HG03521 (cell line): ENCODE measurements at regions not wholly inside any gene's neighbourhood (a gene's known extent, or its start where the extent isn't known, plus 50 kb on each side); places are given as distances from the start of the nearest gene placed in this dataset.

ENCODE experiments used
- ATAC-seq: cut with Tn5 transposase; IDR thresholded peaks from one replicate; pipeline ENCODE4 v1.9.1; 2021; ENCODE audit warnings: mild to moderate bottlenecking, moderate library complexity; ENCODE audit not compliant: unreplicated experiment

DNA sequence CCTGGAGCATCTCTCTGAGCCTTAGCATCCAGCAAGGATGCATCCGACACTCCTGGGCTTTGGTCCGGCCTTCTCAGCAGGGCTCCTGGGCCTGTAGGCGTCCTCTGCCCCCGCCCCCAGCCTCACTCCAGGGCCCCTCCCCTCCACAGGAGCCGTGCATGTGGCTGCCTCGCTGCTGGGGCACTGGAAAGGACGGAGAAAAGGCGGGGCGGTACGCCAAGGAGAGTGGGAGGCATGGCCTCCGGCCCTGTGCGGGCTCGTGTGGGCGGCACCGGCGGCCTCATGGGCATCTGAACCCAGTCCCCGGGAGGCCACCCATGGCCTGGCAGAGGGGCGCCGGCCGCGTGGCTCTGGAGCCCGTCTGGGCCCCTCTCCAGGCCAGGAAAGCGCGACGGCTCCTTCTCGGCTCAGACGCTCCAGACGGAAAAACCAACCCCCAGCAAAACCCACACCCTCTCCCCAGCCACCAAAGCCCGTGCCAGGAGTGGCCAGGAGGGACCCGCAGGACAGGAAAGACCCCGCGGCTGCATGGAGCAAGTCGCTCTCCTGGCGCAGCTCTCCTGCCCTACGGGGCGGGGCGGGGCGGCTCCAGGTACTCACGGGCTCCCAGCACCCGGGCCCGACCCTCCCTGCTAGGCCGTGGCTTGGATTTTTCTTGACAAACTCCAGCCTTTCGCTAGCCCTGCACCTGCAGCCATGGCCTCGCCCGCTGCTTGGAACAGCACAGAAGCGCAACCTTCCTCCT, 419.9 kb downstream of the QKI start:
- ATAC-seq: no peak

DNA sequence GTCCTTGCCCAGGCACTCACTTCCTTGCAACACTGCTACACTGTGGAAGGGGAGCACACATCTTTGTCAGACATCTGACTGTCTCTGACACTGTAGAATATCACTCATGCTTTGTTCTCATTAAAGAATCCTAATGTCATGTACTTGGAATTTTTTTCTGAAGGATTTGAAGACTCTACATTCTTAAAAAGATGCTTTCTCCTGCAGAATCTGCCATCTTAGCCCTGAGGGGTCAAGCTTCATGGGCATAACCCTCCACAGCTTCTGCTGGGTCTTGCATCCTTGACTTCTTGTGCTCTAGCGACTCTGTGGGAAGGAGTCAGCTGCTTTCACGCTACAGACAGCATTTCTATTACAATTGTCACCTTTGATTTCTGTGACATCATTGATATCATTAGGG, 417.2 kb downstream of the QKI start:
- no peak for ATAC-seq

DNA sequence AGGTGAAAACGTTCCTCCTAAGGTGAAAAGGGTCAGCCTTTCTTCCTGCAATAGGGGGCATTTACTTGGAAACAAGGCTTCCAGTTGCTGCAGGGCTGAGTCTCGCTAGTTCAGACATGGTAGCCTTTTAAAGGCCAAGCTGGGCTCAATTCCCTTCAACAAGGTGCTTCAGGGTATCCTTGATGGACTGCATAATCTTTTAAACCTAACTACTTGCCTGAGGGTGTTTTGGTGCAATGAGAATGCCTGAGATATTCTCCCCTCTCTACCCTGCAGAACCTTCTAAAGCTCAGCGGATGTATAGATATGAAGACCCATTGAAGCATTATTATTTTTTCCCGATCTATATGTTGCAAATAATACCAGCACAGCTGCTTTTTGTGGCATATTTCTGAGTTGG, 416.1 kb downstream of the QKI start:
- ATAC-seq: no peak

DNA sequence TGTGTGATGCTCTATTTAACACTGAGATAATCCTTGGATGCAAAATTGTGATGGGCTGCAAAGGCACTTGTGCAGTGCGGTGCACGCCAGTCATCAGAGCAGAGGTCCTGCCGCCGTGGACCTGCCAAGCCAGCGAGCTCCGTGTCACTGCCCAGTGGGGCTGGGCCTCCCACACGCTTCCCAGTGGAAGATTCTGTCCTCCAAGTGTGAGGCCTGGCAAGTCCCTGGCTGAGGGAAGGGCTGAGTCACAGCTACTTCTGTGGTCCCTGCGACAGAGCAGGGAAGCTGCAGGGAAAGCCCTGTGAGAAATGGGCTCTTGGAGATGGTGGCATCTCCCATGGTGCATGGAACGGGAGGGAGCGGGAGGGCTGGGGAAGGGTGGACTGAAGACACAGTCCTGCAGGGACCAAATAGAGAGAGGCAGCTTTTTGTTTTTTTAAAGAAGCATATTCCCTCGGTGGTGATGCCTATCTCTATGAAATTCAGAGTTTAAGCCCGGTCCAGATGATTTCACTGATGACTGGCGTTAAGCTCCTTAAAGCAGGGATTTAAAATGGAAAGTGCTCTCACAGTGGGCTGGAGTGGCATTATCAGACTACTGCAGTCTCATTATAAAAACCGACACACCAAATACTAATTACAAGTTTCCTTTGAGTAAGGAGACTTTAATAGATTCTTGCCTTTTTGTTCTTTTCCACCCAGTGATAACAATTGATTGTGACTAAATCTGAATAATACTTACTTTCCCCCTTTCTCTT, 413.7 kb downstream of the QKI start:
- ATAC-seq: no peak

DNA sequence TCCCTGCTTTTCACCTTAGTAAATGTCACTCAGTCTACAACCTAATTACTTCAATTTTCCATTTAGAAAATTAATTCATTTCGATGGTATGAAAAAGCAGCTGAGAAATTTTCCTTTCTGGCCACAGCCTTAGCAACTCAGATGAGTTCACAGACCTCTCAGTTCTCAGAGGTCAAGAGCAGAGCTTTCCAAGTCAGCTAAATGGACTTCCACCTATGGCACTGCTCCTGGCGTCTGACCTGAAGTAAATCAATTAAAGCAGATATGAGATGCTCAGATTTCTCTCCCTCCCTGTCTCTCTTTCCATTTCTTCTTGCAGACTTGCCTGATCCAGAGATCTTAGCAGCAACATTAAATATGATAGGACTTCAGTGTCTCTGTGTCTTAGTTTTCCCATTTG, 412.6 kb downstream of the QKI start:
- no peak for ATAC-seq

DNA sequence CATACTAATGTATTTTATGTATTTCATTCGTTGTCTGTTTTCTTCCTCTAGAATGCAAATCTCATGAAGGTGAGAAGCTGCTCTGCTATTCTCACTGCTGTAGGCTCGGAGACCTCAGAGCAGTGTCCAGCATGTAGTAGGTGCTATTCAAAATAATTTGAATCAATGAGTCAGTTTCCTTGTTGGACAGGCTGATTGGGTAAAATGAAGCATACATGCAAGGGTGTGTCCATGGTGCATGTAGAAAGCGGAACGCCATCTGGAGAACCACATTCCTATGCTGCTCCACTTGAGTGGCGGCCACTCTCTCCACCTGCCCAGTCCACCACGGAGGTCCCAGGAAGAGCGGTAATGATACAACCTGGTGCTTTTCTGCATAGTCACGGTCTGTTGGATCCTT, 412.1 kb downstream of the QKI start:
- ATAC-seq: no peak

DNA sequence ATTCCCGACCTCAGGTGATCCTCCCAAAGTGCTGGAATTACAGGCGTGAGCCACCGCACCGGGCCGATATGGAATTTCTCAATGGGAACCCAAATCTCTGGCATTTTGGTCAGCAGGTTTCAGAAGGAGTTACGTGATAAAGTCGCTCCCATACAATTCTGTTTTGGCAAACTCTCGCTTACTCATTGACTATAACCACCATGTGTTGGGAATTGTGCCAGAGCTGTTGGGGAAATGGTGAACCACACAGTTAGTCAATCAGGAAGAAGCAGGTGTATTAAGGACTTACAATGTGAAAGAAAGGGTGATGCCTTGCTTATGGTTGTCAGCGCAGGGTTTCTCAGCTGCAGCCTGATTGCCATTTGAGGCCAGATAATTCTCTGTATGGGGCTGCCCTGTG, 410.5 kb downstream of the QKI start:
- no peak for ATAC-seq

DNA sequence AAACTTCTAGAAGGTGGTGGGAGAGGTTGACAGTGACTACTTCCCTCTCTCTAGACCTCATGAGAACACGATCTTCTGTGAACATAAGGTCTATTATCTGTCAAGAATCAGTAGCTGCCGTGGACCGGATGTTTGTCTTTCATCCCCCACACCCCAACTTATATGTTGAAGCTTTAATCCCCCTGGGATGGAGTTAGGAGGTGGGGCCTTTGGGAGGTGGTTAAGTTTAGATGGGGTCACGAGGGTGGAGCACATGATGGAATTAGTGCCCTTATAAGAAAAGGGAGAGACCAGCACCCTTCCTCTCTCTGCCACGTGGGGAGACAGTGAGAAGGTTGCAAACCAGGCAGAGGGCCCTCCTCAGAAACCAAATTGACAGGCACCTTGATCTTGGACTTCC, 409.1 kb downstream of the QKI start:
- no peak for ATAC-seq

DNA sequence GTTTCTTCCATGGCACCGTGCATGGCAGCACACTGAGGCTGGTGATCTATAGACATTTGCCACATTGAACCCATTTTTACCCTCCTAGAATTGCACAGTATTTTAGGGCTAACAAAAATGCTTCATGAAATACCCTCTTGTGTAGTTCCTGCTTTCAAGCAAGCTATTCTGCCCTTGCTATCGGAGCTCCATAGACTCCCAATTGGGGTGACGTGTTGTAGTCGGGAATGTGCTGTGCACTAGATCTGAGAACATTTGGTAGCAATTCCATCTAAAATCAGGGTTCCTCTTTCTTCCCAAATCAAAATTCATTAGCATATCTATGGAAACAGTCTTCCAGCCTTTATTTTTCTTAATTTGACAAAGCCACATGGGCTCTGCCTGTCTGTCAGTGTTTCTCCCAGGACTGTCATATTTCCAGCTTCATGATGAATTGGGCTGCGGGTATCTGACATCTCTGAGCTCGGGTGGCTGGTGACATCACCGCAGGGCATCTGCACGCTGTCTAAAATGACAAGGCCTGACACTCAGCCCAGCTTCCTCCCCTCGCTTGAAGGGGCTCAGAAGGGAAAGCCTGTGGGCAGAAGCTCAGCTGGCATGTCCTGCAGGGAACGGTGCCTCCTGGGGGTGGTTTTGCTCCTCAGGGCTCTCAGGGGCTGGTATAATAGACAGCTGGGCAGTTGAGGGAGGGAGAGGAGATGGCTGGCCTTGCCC, 406.4 kb downstream of the QKI start:
- no peak for ATAC-seq

DNA sequence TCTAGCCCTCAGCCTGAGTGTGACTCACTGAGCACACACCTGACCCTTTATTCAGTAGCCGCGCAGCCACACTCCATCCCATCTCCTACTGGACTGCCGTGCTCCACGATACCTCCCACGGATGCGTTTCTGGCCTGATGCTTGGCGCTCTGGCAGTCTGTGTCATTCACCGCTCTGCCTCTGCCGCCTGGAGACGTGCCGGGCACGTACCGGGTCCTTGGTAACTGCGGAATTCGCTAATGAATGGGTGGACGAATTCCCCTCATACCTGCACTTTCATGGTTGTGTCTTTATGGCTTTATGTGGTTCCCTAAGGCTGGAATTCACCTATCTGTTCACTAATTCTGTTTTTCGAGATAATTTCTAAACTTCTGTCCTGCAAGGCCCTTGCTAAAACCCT, 405.7 kb downstream of the QKI start:
- no peak for ATAC-seq

DNA sequence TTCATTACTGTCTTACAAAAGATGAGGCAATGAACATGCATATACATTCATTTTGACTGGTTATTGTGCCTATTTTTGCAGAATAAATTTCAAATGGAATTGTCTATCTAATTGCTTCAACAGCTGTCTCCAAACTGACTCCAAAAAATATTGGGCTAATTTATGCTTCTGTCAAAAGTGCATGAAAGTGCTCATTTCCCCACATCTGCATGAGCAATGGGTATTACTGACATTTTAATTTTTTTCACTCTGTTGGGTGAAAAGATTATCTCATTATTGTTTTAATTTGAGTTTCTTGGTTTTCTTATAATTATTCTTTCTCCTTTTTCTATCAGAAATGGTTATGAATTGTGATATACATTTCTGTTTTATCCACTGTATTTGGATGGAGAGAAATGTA, 404.2 kb downstream of the QKI start:
- no peak for ATAC-seq

DNA sequence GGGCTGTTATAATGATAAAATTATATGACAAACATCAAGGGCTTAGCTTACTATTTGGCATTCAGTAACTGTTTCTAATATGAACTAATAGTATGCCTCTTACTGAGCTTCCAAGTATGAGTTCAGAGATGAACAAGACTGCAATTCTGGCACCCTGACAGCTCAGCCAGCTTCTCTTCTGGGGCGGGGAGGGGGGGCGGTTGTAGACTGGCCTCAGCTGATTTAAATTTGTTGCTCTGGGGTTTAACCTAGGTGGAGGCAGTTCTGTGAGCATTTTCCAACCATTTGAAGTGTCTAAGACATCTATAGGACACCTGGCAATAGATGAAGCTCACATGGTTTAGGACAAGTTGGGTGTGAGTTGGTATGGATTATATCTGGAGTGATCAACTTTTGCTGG, 401.9 kb downstream of the QKI start:
- ATAC-seq: no peak

DNA sequence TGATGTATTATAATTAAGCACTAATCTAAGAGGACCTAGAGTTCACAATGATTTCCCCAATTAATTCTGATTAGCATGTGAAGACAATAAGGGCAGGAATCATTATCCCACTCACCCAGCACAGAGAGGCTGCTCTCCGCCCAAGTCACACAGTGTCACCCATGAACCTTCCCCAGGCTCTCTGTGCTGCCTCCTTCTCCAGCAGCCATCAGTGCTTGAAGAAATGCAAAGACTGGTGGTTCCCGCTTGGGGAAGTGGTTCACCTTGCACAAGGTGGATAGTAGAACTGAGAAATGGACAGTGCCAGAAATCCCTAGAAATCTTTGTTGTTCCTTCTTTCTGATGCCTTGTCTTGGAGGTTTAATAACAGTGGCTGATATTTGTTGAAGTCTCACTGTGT, 401.3 kb downstream of the QKI start:
- no peak for ATAC-seq

DNA sequence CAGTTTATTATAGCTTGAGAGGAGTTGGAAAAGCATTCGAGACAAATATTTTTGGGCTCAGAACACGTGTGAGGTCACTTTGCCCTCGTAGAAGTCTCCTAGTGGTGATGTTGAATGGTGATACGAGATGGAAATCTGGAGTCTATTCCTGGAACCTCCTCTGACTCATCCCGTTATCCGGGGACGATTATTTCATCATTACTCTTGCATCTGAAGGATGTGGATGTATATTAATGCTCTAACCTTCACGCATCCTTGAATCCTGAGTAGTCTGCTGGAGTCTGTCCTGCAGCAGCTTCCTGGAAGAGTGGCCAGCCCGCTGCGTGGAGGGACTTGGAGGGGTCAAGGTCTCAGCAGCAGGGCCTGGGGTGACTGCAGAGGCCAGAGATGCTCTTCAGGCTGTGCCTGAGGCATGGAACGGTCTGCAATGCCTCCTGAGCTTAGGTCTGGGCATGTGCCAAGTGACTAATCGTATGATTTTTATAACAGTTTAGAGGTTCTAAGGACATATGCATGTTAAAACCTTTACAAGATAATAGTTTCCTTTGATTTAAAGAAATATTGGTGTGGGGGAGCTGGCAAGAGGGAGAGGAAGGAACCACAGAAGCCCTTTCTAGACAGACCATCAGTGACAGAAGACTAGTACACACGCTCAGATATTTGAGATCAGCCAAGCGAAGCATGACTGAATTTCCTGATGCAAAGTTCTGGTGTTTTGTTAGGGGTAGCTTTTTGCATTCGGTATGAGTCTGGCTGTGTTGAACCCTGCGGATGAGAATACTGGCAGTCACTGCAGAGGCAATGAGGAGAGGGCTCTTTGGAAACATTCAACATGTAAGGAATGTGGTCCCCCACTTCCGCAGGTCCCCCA, 400.2 kb downstream of the QKI start:
- ATAC-seq: no peak

DNA sequence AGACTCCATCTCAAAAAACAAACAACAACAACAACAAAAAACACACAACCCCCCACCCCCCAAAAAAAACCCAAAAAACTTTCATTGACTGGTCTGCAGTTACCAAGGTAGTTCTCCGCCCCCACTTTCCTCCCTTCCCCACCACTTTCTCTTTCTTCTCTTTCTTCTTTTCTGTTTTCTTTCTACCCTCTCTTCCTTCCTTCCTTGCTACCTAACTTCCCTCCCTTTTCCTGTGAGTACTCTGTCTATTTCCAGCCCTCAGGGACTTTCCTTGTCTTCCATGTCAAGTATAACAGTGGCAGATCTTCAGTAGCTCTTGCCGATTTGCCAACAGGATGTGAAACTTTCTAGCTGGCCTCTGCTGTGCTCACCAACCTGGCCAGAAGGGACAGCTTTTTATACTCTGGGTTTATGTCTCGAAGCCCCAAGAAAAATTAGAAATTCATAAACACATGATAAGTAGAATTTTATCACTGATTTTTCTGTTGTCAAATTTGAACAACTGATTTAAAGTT, 399.5 kb downstream of the QKI start:
- ATAC-seq: no peak

DNA sequence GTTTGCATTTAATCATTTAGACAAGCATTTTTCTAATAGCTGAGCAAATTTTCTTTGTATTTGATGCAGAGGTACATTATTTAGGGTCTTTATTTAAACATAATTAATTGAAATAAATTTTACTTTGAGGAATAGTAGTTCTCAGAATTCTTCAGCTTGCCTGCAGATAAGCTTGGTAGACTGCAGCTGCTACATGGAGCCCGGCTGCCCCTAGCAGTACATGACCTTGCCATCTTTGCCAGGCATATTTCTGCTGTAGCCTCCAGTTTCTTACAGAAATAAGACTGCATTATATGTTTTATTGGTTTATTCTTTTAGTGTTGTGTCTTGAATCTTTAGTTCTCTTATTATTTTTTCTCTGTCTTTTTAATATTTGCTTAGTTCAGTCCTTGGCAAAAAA, 396.8 kb downstream of the QKI start:
- ATAC-seq: no peak

DNA sequence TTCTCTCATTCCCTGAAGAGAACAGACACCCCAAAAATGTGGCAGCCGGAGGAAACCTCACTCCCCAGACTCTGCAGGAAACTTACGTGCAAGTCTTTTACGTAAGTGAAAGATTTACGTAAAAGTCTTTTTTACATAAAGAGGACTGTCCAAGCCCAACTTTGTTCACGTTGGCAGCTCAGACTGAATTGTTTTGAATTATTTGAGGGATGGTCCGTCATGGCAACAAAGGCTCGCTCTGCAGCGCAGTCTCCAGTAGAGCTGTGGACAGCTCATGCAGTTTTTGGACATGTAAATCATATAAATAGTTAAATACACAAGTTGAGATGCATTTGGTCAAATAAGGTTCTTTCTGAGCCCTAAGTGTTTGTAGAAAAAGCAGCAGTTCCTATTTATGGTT, 394.8 kb downstream of the QKI start:
- ATAC-seq: no peak

DNA sequence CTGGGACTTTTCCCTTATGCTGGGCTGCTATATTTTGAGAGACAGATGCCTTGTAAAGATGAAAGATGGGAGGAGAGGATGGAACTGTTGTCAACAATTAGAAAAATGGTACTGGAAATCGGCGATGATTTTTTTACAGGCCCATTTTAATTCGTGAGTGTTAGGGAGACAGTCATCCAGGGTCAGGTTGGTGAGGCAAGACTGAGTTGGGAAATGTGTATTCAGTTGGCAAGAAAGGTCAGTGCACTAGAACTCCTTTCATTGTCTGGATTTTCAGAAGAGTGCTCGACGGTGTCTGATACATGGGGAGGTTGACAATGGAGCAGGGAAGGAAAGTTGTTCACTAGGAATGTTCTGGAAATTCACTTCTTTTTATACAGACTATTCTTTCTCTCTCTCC, 394.4 kb downstream of the QKI start:
- ATAC-seq: no peak

DNA sequence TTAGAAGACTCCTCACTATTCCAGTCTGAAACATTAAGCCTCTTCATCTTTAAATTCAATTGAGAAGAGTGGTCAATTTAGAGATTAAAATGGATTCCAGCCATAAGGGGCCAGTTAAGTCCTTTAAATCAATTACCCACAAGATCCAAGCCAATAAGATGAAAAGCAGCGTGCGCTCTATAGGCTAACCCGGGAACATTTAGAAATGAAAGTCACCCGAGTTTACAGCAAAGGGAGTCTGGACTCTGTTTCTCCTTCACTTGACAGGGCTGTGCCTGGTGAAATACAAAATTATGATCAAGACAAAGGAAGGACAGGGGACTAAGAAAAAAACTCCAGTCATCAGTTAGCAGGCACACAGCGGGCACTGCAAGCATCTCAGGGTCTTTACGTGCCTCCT, 393.7 kb downstream of the QKI start:
- no peak for ATAC-seq

DNA sequence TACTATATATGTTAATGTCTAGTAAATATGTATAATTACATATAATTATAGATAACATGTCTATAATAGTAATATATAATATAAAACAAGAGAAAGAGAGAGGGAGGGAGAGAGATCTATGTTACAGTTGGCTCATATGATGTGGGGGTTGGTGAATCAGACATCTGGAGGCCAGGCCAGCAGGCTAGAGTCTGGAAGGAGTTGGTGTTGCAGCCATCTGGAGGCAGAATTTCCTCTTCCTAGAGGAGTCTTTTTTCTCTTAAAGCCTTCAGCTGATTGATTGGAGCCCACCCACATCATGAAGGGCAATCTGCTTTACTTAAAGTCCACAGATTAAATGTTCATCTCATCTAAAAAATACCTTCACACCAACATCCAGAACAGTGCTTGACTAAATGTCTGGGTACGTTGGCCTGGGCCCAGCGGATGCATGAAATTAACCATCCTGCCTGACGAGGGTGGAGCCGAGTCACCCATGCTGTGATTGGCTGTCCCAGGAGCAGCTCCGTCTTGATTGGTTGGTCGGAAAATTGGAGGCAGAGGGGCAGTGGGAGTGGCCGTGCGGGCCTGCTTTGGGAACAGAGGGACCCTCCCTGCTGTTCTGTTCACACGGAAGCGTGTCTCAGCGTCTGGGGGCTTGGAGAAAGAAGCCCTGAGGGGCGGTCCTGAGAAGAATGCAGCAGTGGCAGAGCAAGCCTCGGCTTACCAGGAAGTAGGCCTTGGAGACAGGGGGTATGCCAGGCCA, 392.4 kb downstream of the QKI start:
- no peak for ATAC-seq
